Activated naive CD4-positive, alpha-beta T cell treated with anti-CD3 and anti-CD28 coated beads for 36 hours (primary cell): ENCODE measurements at regions not wholly inside any gene's neighbourhood (a gene's known extent, or its start where the extent isn't known, plus 50 kb on each side); places are given as distances from the start of the nearest gene placed in this dataset.
"Not testable (repeated sequence)": the region's sequence is repeated elsewhere in the genome, so short reads cannot be mapped to it uniquely, and the experiment has no call there.

ENCODE experiments used
- CTCF ChIA-PET: fragments of 350-600 bp; sonication (Branson Sonifier 250); formaldehyde crosslinking; loops from one replicate; lab custom pipeline; 2021; ENCODE audit warnings: antibody characterized with exemption; lab: Charles Lee
- DNase-seq: peaks from one replicate; pipeline ENCODE4 v3.0.0-alpha.2; 2020
- H3K27ac Mint-ChIP-seq: one replicate; pipeline ENCODE4 v1.8.0; 2021; ENCODE audit warnings: mild to moderate bottlenecking, mixed read lengths
- H3K27me3 Mint-ChIP-seq: one replicate; pipeline ENCODE4 v1.8.0; 2021; ENCODE audit warnings: low read depth, mixed read lengths
- H3K36me3 Mint-ChIP-seq: one replicate; pipeline ENCODE4 v1.8.0; 2021; ENCODE audit warnings: low read depth, mixed read lengths
- H3K4me1 Mint-ChIP-seq: one replicate; pipeline ENCODE4 v1.8.0; 2021; ENCODE audit warnings: low read depth, mixed read lengths
- H3K4me3 Mint-ChIP-seq: one replicate; pipeline ENCODE4 v1.8.0; 2021; ENCODE audit warnings: mild to moderate bottlenecking, moderate library complexity, mixed read lengths
- H3K9me3 Mint-ChIP-seq: one replicate; pipeline ENCODE4 v1.8.0; 2021; ENCODE audit warnings: mixed read lengths
- intact Hi-C: fragments of 100-400 bp; cut with micrococcal nuclease; formaldehyde crosslinking; loops from one replicate; pipeline ENCODE4 v1.15.1; 2023

DNA sequence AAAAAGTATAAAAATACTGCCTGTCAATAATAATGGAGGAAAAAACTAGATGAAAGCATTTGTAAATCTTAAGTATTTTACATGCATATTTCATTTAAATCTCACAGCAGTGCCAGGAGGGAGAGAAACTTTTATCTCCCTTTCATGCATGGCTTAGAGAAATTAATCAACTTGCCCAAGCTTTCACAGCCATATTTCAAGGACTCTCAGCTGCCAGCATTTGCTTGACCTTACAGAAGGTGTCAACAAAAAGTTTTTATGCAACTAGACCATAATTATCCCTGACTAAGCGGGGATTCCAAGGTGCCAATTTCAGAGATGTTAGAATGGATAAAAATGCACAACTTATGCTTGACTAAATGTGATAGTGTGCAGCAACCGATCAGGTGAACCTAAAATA, 125.4 kb downstream of the ZFAND4 start:
- Mint-ChIP-seq H3K9me3 (no peaks in the 10 kb centered on the region), H3K4me1 (peaks cover 7% of the 10 kb centered on the region), H3K27ac (no peak overlapping the region), H3K4me3 (no peak overlapping the region), H3K27me3 (no peaks in the 10 kb centered on the region), H3K36me3 (peaks cover 3% of the 10 kb centered on the region)
- intact Hi-C loops = no loop called here
- CTCF ChIA-PET = no interaction called here
- no peak for DNase-seq

GRCh38 chr10:45545150-45545549, 127.4 kb downstream of the ZFAND4 start:
- Mint-ChIP-seq H3K9me3 (no peaks in the 10 kb centered on the region), H3K27ac (no peak overlapping the region), H3K36me3 (peaks cover 3% of the 10 kb centered on the region), H3K4me1 (peaks cover 7% of the 10 kb centered on the region), H3K27me3 (no peaks in the 10 kb centered on the region), H3K4me3 (no peak overlapping the region)
- CTCF ChIA-PET = interaction anchor here (0.9 kb wide), 1 partner anchor 81 kb away, joined by 3 read pairs; no protein-coding TSS in a partner anchor
- no peak for DNase-seq
- intact Hi-C loops = no loop called here

- intact Hi-C loops = no loop called here
- CTCF ChIA-PET = interaction anchor here (0.9 kb wide), 1 partner anchor 80 kb away, joined by 3 read pairs; no protein-coding TSS in a partner anchor
- Mint-ChIP-seq H3K36me3 (peaks cover 7% of the 10 kb centered on the region), H3K4me3 (no peak overlapping the region), H3K4me1 (peaks cover 9% of the 10 kb centered on the region), H3K9me3 (no peaks in the 10 kb centered on the region), H3K27me3 (no peaks in the 10 kb centered on the region), H3K27ac (no peak overlapping the region)
- DNase-seq = no peak
Measured at GRCh38 chr10:45544191-45544590, 128.4 kb downstream of the ZFAND4 start.

- H3K9me3 Mint-ChIP-seq, intact Hi-C loops, DNase-seq, H3K27ac Mint-ChIP-seq, H3K4me3 Mint-ChIP-seq, H3K4me1 Mint-ChIP-seq, H3K36me3 Mint-ChIP-seq, CTCF ChIA-PET, H3K27me3 Mint-ChIP-seq: not testable (repeated sequence)
Measured at GRCh38 chr10:45541032-45541431, 131.5 kb downstream of the ZFAND4 start.

DNA sequence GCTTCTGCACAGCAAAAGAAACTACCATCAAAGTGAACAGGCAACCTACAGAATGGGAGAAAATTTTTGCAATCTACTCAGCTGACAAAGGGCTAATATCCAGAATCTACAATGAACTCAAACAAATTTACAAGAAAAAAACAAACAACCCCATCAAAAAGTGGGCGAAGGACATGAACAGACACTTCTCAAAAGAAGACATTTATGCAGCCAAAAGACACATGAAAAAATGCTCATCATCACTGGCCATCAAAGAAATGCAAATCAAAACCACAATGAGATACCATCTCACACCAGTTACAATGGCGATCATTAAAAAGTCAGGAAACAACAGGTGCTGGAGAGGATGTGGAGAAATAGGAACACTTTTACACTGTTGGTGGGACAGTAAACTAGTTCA, 132.0 kb downstream of the ZFAND4 start:
- H3K4me1 Mint-ChIP-seq, intact Hi-C loops, H3K27me3 Mint-ChIP-seq, H3K36me3 Mint-ChIP-seq, H3K27ac Mint-ChIP-seq, H3K9me3 Mint-ChIP-seq, CTCF ChIA-PET, DNase-seq, H3K4me3 Mint-ChIP-seq: not testable (repeated sequence)

GRCh38 chr10:45539569-45539968, 133.0 kb downstream of the ZFAND4 start:
- H3K4me3 Mint-ChIP-seq, H3K27me3 Mint-ChIP-seq, DNase-seq, H3K36me3 Mint-ChIP-seq, intact Hi-C loops, CTCF ChIA-PET, H3K9me3 Mint-ChIP-seq, H3K27ac Mint-ChIP-seq, H3K4me1 Mint-ChIP-seq: not testable (repeated sequence)

DNA sequence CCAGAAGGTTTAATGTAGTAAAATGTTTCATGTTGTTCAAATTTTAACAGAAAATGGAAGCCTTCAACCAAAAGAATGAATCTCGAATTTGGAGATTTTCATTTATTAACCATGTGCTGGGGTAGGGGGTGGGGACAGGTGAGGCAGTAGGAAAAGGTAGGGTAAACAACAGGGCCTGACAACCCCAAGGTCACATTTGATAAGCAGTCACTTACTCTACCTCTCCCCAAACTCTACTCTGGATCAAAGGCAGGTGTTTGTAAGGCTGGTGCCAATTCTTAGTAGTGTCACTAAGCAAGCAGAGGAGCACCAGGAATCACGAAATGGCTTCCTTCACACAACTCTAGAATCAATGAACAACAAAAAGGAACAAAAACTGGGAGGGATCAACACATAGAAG, 138.0 kb downstream of the ZFAND4 start:
- Mint-ChIP-seq H3K4me1 (peaks cover 13% of the 10 kb centered on the region), H3K36me3 (peaks cover 23% of the 10 kb centered on the region), H3K27ac (no peak overlapping the region), H3K9me3 (no peaks in the 10 kb centered on the region), H3K27me3 (no peaks in the 10 kb centered on the region), H3K4me3 (no peak overlapping the region)
- DNase-seq = no peak
- intact Hi-C loops = no loop called here
- CTCF ChIA-PET = no interaction called here

DNA sequence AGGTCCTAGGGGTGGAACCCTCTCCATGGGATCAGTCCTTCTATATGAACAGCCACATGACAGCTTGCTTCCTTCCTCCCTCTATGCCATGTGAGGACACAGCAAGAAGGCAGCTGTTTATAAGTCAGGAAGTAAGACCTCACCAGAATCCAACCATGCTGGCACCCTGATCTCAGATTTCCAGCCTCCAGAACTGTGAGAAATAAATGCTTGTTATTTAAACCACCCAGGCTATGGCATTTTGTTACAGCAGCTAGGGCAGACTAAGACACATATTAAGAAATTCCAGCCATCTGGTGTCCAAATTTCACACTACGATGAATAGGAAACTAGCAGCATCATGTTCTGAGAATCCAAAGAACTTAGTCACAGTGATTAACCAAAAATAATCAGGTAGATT, 140.1 kb downstream of the ZFAND4 start:
- Mint-ChIP-seq H3K27ac (no peak overlapping the region), H3K4me3 (no peak overlapping the region), H3K27me3 (no peaks in the 10 kb centered on the region), H3K9me3 (no peaks in the 10 kb centered on the region), H3K36me3 (peaks cover 34% of the 10 kb centered on the region), H3K4me1 (peaks cover 16% of the 10 kb centered on the region)
- CTCF ChIA-PET = no interaction called here
- intact Hi-C loops = no loop called here
- no peak for DNase-seq

DNA sequence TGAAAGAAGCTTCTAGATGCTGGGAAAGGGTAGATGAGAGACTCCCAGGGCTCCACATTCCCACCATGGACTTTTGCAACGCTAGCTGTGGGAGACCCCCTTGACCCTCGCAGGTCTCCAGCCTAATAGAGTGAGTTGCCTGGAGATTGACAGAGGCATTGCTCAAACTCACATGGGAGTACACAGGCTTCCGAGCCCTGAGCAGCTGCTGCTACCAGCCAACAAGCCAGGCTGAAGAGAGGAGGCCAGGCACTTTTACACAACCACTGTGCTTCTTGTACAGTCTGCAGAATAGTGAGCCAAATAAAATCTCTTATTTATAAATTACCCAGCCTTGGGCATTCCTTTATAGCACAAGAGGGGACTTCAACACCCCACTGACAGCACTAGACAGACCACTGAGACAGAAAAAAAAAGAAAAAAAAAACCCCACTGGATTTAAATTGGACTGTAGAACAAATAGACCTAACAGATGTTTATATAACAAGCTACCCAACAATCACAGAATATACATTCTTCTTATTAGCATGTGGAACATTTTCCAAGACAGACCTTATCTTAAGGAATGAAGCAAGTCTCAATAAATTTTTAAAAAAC, 146.2 kb downstream of the ZFAND4 start:
- H3K36me3 Mint-ChIP-seq = peaks cover 30% of the 10 kb centered on the region
- no peaks in the 10 kb centered on the region for H3K27me3 Mint-ChIP-seq
- no peak for DNase-seq
- H3K27ac Mint-ChIP-seq = no peak overlapping the region
- intact Hi-C loops = no loop called here
- H3K4me3 Mint-ChIP-seq = no peak overlapping the region
- H3K4me1 Mint-ChIP-seq = peaks cover 8% of the 10 kb centered on the region
- no peaks in the 10 kb centered on the region for H3K9me3 Mint-ChIP-seq
- CTCF ChIA-PET = interaction anchor here (0.7 kb wide), 1 partner anchor 119 kb away, joined by 3 read pairs; no protein-coding TSS in a partner anchor

DNA sequence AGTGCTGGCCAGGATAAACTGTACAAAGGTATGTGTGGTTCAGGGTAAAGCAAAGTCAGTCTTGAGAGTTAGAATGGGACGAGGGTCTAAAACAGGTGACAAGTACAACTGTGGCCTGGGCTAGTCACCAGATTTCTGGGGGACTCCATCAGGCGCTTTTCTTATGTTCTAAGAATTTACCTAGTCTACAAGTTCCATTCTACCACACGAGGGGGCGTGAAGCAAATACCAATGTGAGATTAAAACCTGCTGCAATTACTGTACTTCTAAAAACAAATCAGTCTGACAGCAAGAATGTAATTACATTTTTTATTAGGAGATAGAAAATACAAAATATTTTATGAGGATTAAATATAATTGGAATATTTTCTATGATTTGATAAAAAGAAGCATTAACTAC, 146.5 kb downstream of the ALOX5 start:
- no peak overlapping the region for H3K4me3 Mint-ChIP-seq
- no peaks in the 10 kb centered on the region for H3K9me3 Mint-ChIP-seq
- no peaks in the 10 kb centered on the region for H3K27me3 Mint-ChIP-seq
- CTCF ChIA-PET = no interaction called here
- H3K4me1 Mint-ChIP-seq = peaks cover 3% of the 10 kb centered on the region
- no peak overlapping the region for H3K27ac Mint-ChIP-seq
- H3K36me3 Mint-ChIP-seq = peaks cover 5% of the 10 kb centered on the region
- intact Hi-C loops = no loop called here
- no peak for DNase-seq

- Mint-ChIP-seq H3K27ac (no peak overlapping the region), H3K4me1 (peaks cover 9% of the 10 kb centered on the region), H3K4me3 (no peak overlapping the region), H3K9me3 (no peaks in the 10 kb centered on the region), H3K27me3 (no peaks in the 10 kb centered on the region), H3K36me3 (peaks cover 3% of the 10 kb centered on the region)
- DNase-seq = no peak
- CTCF ChIA-PET = no interaction called here
- intact Hi-C loops = no loop called here
Measured at GRCh38 chr10:45518741-45519140, 144.7 kb downstream of the ALOX5 start.

- intact Hi-C loops = no loop called here
- no peaks in the 10 kb centered on the region for H3K9me3 Mint-ChIP-seq
- H3K27me3 Mint-ChIP-seq = no peaks in the 10 kb centered on the region
- no peak overlapping the region for H3K27ac Mint-ChIP-seq
- no peak for DNase-seq
- peaks cover 9% of the 10 kb centered on the region for H3K4me1 Mint-ChIP-seq
- peaks cover 5% of the 10 kb centered on the region for H3K36me3 Mint-ChIP-seq
- H3K4me3 Mint-ChIP-seq = no peak overlapping the region
- CTCF ChIA-PET = no interaction called here
Measured at GRCh38 chr10:45515630-45516029, 141.6 kb downstream of the ALOX5 start.
